GM18502 (cell line): ENCODE measurements at regions not wholly inside any gene's neighbourhood (a gene's known extent, or its start where the extent isn't known, plus 50 kb on each side); places are given as distances from the start of the nearest gene placed in this dataset.

ENCODE experiments used
- ATAC-seq: cut with Tn5 transposase; IDR thresholded peaks from one replicate; pipeline ENCODE4 v1.9.1; 2021; ENCODE audit warnings: mild to moderate bottlenecking; ENCODE audit not compliant: unreplicated experiment, poor library complexity

- ATAC-seq, result no peak
These were observed 128.5 kb downstream of the NUDT12 start for GRCh38 chr5:103434057-103434456.

GRCh38 chr5:103433211-103433610 is 129.4 kb downstream of the NUDT12 start:
- no peak for ATAC-seq

GRCh38 chr5:103428923-103429322 is 133.7 kb downstream of the NUDT12 start:
- ATAC-seq, result peak; percentile 42

- no peak for ATAC-seq
These were observed 134.1 kb downstream of the NUDT12 start for GRCh38 chr5:103428411-103428871.

GRCh38 chr5:103427326-103427725 is 135.3 kb downstream of the NUDT12 start:
- ATAC-seq, result no peak

GRCh38 chr5:103425686-103426454 is 136.7 kb downstream of the NUDT12 start:
- ATAC-seq, result no peak

- ATAC-seq, result peak; percentile 66
These were observed 138.0 kb downstream of the NUDT12 start for GRCh38 chr5:103424453-103425205.

- ATAC-seq, result no peak
These were observed 138.6 kb downstream of the NUDT12 start for GRCh38 chr5:103424026-103424425.

- no peak for ATAC-seq
These were observed 139.8 kb downstream of the NUDT12 start for GRCh38 chr5:103422756-103423155.

GRCh38 chr5:103414604-103415003 is 148.0 kb downstream of the NUDT12 start:
- ATAC-seq, result no peak

GRCh38 chr5:103411711-103412110 is 150.9 kb downstream of the NUDT12 start:
- ATAC-seq, result no peak

GRCh38 chr5:103410172-103410571 is 151.6 kb downstream of the MACIR start:
- ATAC-seq, result peak; percentile 95

- no peak for ATAC-seq
These were observed 150.6 kb downstream of the MACIR start for GRCh38 chr5:103409013-103409670.

GRCh38 chr5:103408408-103408807 is 149.8 kb downstream of the MACIR start:
- peak; percentile 44 for ATAC-seq

- ATAC-seq, result no peak
These were observed 148.8 kb downstream of the MACIR start for GRCh38 chr5:103407402-103407801.

GRCh38 chr5:103404483-103404882 is 145.9 kb downstream of the MACIR start:
- ATAC-seq, result no peak

- no peak for ATAC-seq
These were observed 144.3 kb downstream of the MACIR start for GRCh38 chr5:103402851-103403250.

- ATAC-seq, result no peak
These were observed 139.4 kb downstream of the MACIR start for GRCh38 chr5:103397739-103398581.

- no peak for ATAC-seq
These were observed 136.1 kb downstream of the MACIR start for GRCh38 chr5:103394676-103395075.

- no peak for ATAC-seq
These were observed 134.7 kb downstream of the MACIR start for GRCh38 chr5:103393101-103393754.
